HG02798 (cell line): ENCODE measurements at regions not wholly inside any gene's neighbourhood (a gene's known extent, or its start where the extent isn't known, plus 50 kb on each side); places are given as distances from the start of the nearest gene placed in this dataset.

ENCODE experiments used
- ATAC-seq: cut with Tn5 transposase; IDR thresholded peaks from one replicate; pipeline ENCODE4 v1.9.1; 2021; ENCODE audit warnings: mild to moderate bottlenecking; ENCODE audit not compliant: unreplicated experiment, poor library complexity

DNA sequence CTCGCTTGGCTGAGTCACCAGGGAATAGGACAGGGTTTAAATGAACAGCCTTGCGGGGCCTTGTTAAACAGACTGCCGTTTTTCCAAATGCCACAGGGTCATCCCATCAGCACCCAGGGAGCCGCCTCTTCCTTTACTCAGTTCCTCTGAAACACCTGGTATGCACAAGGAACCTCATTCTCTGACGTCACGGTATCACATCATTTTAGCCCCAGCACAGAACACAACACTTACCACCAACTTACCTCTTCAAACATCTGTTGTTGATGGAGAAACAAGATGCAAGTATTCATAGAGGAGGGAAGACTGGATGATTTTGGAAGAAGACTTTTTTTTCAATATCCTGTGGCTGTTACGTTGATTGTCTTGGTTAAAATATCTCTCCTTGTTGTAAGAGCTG lies 535.3 kb upstream of the TMEM132C start:
- ATAC-seq: no peak

DNA sequence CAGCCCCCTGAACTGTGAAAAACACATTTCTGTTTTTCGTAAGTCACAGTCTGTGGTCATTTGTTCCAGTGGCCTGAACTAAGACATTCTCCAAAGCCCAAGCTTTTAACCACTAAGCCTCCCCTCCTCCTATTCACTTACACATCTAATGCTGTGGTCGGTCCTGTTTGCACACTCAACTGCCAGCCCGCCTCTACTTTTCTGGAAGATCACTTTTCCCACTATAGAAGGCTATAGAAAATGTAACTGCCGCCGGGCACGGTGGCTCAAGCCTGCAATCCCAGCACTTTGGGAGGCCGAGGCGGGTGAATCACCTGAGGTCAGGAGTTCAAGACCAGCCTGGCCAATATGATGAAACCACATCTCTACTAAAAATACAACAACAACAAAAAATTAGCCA lies 524.7 kb upstream of the TMEM132C start:
- ATAC-seq: no peak

DNA sequence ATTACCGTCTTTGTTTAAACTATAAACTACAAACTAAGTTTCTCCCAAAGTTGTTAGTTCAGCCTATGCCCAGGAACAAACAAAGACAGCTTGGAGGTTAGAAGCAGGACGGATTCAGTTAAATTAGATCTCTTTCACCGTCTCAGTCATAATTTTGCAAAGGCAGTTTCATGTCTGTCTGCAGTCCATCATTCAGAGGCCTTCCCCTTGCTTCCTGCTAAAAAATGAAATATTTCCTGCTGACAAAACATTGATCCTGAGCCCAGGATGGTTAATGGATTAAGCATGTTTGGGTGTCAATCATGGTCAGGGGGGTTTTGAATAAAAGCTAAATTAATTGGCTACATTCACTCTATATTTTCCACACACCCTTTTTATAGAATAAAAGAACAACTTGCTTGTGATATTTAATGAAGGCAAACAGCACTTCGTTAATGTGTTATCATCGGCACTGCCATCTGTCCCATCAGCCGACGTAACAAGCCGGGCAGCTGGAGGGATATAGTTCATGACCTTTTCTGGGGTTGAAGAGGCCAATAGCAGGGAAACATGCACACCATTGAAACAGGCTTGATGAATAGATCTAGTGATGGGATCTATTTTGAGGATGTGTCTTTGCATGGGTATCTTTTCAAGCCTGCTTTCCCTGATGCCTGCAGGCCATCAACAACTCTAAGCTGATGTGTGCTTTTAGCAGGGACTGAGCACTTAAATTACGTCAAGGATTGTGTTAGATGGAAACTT lies 521.3 kb upstream of the TMEM132C start:
- no peak for ATAC-seq

DNA sequence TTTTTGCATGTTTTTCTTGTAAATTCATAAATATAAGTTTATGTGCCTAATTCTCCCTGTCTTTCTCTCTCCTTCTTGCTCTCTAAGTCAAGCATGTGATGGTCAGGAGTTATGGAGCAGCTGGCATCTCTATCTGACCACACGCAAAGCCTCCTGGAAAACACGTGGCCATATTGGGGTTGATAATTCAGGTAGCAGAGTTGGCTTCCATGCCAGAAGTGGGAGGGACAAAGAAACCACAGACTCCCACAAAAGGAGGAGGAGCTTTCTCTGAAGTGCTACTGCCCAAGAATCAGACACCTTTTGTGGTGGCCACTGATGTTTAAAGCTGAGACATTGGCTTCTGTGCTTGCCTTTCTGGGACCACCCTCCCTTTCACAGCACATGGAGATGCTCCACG lies 517.6 kb upstream of the TMEM132C start:
- ATAC-seq: no peak

GRCh38 chr12:127750076-127750840 lies 516.7 kb upstream of the TMEM132C start:
- ATAC-seq: no peak

DNA sequence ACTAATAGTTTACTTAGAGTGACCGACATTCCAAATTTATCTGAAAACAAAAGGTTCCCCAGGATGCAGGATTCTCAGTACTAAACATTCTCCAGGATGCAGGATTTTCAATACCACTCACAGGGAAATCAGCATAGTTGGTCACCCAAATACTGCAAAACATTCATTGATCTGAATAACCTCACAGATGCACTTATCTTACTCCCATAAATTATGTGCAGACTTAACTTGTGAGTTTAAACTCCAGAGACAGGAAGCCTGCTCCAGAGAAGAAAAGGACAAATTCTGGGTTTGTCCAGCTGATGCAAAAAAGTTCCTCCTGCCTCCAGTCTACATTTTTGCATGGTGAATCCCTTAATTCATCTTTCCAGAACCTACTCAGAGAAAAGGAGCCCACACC lies 514.2 kb upstream of the TMEM132C start:
- ATAC-seq: no peak

DNA sequence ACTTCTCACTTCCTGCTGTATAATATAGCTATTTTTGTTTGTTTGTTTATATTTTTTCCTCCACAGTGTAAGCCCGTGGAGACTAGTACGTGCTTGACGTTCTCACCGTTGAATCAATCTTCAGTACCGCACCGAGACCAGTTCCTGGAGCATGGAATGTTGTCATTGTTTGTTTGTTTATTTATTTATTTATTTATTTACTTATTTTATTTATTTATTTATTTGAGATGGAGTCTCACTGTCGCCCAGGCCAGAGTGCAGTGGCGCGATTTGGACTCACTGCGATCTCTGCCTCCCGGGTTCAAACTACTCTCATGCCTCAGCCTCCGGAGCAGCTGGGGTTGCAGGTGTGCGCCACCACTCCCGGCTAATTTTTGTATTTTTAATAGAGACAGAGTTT lies 506.6 kb upstream of the TMEM132C start:
- ATAC-seq: no peak

- no peak for ATAC-seq
These were observed 506.0 kb upstream of the TMEM132C start for GRCh38 chr12:127760996-127761395.

DNA sequence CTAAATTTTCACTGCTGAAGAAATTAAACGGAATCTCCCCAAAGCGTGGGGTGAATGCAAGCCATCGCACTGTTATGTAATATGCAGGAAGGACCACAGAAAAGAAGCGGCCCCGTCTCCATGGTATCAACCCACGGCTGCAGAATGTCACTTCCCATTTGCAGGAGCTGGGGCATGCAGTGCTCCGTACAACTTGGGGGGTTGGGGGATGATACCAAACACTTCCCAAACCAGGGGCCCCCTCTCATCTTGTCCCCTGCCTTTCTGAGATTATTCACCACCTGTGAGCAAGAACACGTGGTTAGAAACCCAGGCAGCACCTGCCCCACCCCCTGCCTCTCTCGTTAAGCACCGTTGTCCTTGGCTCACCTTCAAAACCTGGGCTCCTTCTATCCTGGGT lies 505.1 kb upstream of the TMEM132C start:
- ATAC-seq: no peak

GRCh38 chr12:127767656-127768055 lies 499.3 kb upstream of the TMEM132C start:
- no peak for ATAC-seq

- no peak for ATAC-seq
These were observed 496.9 kb upstream of the TMEM132C start for GRCh38 chr12:127770118-127770517.

- no peak for ATAC-seq
These were observed 495.4 kb upstream of the TMEM132C start for GRCh38 chr12:127771546-127771945.

DNA sequence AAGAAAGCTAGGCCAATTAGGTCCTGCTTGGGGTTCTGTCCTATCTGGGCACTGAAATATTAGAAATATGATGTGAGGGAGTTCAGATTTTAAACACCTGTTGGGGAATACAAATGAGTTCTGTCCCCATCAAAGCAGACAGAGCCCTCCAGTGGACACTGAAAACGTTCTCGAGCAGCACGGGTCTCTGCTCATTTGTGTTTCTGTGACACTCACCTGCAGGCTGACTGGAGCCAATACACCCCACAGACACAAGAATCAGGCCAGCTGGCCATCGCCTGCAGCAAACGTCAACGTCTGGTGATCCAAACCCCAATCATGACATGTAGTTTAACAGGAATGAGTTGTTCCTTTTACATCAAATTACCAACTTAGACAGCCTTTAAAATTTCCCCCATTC lies 493.4 kb upstream of the TMEM132C start:
- ATAC-seq: no peak

DNA sequence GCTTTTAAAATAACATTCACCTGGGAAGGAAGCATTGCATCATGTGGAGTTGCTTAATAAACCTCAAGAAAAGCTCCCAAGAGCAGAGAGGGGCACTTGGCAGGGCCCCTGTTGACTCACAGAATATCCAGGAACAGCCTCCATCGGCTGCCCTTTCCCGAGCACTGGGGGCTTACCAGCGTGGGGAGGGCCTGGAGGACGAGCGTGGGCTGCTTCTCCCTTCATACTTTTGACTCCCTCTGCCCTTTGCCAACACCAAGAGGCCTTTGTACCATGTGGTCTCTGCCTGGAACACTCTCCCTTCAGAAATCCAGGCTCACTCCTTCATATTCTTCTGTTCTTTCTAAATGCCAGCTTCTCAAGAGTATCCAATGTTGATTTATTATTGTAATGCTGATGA lies 492.1 kb upstream of the TMEM132C start:
- ATAC-seq: no peak

DNA sequence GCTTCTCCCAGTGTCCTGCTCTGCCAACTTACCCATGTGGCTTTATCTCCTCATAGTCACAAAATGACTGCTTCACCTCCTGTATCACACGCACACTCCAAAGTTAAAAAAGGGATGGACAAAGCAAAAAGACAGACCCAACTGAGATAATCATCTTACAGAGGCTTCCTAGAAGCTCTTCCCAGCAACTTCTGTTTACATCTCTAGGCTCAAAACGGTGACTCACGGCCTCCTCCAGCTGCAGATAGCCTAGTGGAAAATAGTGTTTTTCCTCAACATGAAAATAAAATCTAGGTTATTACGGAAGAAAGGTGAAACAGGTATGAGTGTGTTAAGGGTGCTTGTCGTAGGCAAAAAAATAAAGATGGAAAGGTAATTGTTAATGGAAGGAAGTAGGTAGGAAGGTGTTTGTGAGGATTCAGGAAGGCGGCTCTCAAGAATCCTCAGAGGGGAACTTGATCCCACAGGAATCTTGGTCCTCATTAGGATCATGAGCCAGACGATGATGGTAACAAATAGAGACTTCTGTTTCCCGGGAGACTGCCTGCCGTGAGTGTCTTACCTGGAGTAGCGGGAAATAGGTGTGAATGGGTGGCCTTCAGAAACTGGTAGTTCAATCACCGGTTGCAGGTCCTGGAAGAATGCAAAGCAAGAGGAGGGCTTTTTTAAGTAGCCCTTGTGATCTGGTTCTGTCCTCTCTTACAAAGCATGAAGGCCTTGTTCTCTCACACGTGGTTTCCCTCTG lies 487.5 kb upstream of the TMEM132C start:
- ATAC-seq: no peak

DNA sequence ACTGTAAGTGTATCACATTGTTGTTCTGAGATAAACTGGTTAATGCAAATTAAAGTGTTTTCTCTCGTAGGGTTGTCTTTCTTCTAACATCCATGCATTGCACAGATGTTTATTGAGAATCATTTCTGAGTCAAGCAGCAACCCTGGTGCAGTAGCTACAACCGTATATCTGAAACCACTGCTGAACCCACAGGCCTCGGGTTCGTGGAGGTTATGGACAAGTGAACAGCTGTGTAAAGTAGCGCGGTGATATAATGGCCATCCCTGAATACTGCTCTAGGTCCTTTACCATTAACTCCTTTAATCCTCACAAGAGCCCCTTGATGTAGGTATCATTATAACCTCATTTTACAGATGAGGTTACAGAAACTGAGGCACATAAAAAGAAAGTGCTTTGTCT lies 486.1 kb upstream of the TMEM132C start:
- no peak for ATAC-seq

DNA sequence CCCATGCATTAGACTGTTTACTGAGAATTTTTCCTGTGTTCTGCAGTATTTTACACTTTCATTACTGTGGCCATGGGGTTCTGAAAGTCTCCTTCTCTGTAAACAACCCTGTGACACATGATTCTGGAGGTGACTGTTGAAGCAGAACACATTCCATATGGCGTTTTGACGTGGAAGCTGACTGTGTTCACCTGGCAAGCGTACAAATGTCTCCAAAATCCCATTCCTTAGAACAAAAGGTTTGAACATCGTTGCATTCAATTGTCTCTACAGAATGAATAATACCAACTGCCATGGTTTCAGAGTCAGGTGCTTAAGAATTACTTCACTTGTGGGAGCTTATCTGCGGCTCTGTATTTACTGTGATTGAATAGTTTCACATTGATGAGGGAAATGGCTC lies 485.6 kb upstream of the TMEM132C start:
- ATAC-seq: no peak

GRCh38 chr12:127785540-127785939 lies 481.4 kb upstream of the TMEM132C start:
- ATAC-seq: no peak

- ATAC-seq: no peak
These were observed 480.9 kb upstream of the TMEM132C start for GRCh38 chr12:127785986-127786590.

DNA sequence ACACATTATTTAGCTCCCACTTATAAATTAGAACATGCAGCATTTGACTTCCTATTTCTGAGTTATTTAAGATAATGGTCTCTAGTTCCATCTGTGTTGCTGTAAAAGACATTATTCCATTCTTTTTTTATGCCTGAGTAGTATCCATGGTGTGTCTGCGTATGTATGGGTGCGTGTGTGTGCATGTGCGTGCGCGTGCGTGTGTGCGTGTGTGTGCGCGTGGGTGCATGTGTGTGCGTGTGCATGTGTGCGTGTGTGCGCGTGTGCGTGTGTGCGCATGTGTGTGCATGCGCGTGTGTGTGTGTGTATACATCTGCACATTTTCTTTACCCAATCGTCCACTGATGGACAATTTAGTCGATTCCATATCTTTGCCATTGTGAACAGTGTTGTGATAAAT lies 479.4 kb upstream of the TMEM132C start:
- no peak for ATAC-seq

- no peak for ATAC-seq
These were observed 476.6 kb upstream of the TMEM132C start for GRCh38 chr12:127790376-127790775.
